Nephron (organoid): ENCODE measurements at regions not wholly inside any gene's neighbourhood (a gene's known extent, or its start where the extent isn't known, plus 50 kb on each side); places are given as distances from the start of the nearest gene placed in this dataset.
A peak's percentile ranks its signal among the peaks of the same experiment; 100 is the strongest.

ENCODE experiments used
- H3K27ac Mint-ChIP-seq, 3 experiments: 2 replicates each; pipeline ENCODE4 v1.8.0; 2020; ENCODE audit warnings: mixed read lengths in 3 of 3, mild to moderate bottlenecking in 2 of 3, moderate library complexity in 1 of 3
- H3K27me3 Mint-ChIP-seq: 2 replicates; pipeline ENCODE4 v1.8.0; 2021; ENCODE audit warnings: low read depth, mild to moderate bottlenecking, moderate library complexity, mixed read lengths
- H3K36me3 Mint-ChIP-seq: 2 replicates; pipeline ENCODE4 v1.8.0; 2020; ENCODE audit warnings: low read depth, mixed read lengths
- H3K4me1 Mint-ChIP-seq: 2 replicates; pipeline ENCODE4 v1.8.0; 2020; ENCODE audit warnings: mixed read lengths
- H3K4me3 Mint-ChIP-seq, 3 experiments: 2 replicates each; pipeline ENCODE4 v1.8.0; 2020; ENCODE audit warnings: mild to moderate bottlenecking in 3 of 3, mixed read lengths in 3 of 3, moderate library complexity in 2 of 3
- H3K9me3 Mint-ChIP-seq: 2 replicates; pipeline ENCODE4 v1.8.0; 2020; ENCODE audit warnings: mixed read lengths
- CTCF ChIP-seq, 3 experiments: fragments of 200-600 bp; sonication (generic); IDR thresholded peaks; one replicate each; pipeline ENCODE4 v1.5.0; 2021; ENCODE audit warnings: antibody characterized with exemption in 3 of 3; ENCODE audit not compliant: unreplicated experiment in 3 of 3

DNA sequence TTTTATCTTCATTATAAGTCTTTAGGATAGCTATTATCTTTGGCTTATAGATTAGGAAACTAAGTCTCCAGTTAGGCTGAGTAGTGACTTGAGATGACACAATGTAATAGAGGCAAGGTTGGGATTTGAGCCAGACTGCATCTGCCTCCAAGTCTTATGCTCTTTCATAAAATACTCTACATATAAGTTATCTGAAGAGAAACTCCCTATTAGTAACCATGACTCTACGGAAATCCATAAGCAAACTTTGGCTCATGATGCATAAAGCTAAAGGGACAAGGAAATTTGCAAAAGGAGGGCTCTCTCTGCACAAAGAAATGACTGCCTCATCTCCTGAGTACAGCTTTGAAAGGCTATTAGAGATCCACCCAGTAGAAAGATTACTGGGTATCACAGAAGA lies 77.6 kb upstream of the FRMD4B start:
- TF ChIP-seq CTCF (IDR thresholded peaks at IDR 0.05; ENCODE audit: unreplicated experiment in 3 of 3): no peak
- Mint-ChIP-seq H3K27me3 (peaks cover 4% of the 10 kb centered on the region), H3K4me3 (no peak overlapping the region), H3K9me3 (peaks cover 6% of the 10 kb centered on the region), H3K4me1 (peaks cover 3% of the 10 kb centered on the region), H3K36me3 (no peaks in the 10 kb centered on the region), H3K27ac (no peak overlapping the region)

DNA sequence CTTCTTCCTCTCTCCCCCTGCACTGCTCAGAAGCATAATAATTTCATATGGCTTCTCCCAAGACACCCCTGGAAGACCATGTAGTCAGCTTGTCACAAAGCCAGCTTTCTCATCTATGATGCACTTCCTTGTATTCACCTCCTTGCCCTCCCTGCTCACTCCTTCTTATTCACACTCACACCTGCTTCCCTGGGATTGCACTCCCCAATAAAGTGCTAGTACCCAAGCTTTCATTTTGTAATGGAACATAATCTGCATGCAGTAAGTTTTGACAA lies 76.9 kb upstream of the FRMD4B start:
- no peak overlapping the region for H3K4me3 Mint-ChIP-seq
- no peak overlapping the region for H3K27ac Mint-ChIP-seq
- peaks cover 6% of the 10 kb centered on the region for H3K9me3 Mint-ChIP-seq
- H3K36me3 Mint-ChIP-seq: no peaks in the 10 kb centered on the region
- TF ChIP-seq CTCF (IDR thresholded peaks at IDR 0.05; ENCODE audit: unreplicated experiment in 3 of 3): no peak
- peaks cover 4% of the 10 kb centered on the region for H3K27me3 Mint-ChIP-seq
- peaks cover 3% of the 10 kb centered on the region for H3K4me1 Mint-ChIP-seq

- no peak overlapping the region for H3K27ac Mint-ChIP-seq
- H3K9me3 Mint-ChIP-seq: peaks cover 6% of the 10 kb centered on the region
- no peak overlapping the region for H3K4me3 Mint-ChIP-seq
- no peak for TF ChIP-seq CTCF (IDR thresholded peaks at IDR 0.05; ENCODE audit: unreplicated experiment in 3 of 3)
- H3K4me1 Mint-ChIP-seq: peaks cover 3% of the 10 kb centered on the region
- no peaks in the 10 kb centered on the region for H3K36me3 Mint-ChIP-seq
- peaks cover 4% of the 10 kb centered on the region for H3K27me3 Mint-ChIP-seq
Measured at GRCh38 chr3:69462022-69462825, 76.3 kb upstream of the FRMD4B start.

DNA sequence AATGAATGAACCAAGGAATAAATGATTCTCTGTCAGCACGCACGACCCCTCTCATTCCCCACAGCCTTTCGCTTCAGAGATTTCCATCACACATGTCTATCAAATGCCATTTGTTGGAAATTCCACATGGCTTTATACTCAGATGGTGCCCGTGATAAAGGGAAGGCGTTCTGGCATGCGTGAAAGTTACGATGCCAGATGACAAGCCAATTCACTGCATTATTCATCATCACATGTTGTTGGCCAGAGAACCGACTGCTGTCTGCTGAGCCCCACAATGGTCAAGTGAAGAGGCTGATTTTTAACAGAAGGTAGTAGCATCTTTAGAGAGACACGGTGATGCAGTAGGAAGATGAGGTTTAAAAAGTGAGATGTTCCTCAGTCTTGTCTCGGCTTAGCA lies 74.1 kb upstream of the FRMD4B start:
- Mint-ChIP-seq H3K4me3 (no peak overlapping the region), H3K27me3 (peaks cover 4% of the 10 kb centered on the region), H3K9me3 (peaks cover 6% of the 10 kb centered on the region), H3K27ac (no peak overlapping the region), H3K36me3 (no peaks in the 10 kb centered on the region), H3K4me1 (peaks cover 3% of the 10 kb centered on the region)
- TF ChIP-seq CTCF (IDR thresholded peaks at IDR 0.05; ENCODE audit: unreplicated experiment in 3 of 3): no peak

- TF ChIP-seq CTCF (IDR thresholded peaks at IDR 0.05; ENCODE audit: unreplicated experiment in 3 of 3): no peak
- H3K4me3 Mint-ChIP-seq: no peak overlapping the region
- H3K9me3 Mint-ChIP-seq: peaks cover 3% of the 10 kb centered on the region
- no peaks in the 10 kb centered on the region for H3K36me3 Mint-ChIP-seq
- no peaks in the 10 kb centered on the region for H3K27me3 Mint-ChIP-seq
- peak overlapping the region in 1 of 3 experiments; percentile 54 for H3K27ac Mint-ChIP-seq
- H3K4me1 Mint-ChIP-seq: peaks cover 3% of the 10 kb centered on the region
Measured at GRCh38 chr3:69458803-69459365, 73.0 kb upstream of the FRMD4B start.

DNA sequence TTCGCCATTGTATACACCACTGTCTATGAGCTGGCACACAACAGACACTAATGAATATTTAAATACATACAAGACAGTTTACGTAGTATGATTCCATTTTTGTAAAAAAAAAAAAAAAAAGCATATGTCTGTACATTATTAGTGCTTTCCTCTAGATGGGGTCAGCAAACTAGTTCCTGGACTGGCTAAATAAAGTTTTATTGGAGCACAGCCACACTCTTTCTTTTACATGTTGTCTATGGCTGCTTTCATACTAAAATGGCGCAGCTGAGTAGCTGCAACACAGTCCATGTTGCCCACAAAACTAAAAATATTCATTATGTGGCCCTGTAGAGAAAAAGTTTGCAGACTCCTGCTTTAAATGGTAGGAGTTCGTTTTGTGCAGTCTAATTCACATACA lies 70.7 kb upstream of the FRMD4B start:
- peaks cover 6% of the 10 kb centered on the region for H3K27me3 Mint-ChIP-seq
- H3K4me3 Mint-ChIP-seq: no peak overlapping the region
- H3K4me1 Mint-ChIP-seq: peaks cover 25% of the 10 kb centered on the region
- peaks cover 3% of the 10 kb centered on the region for H3K9me3 Mint-ChIP-seq
- no peak for TF ChIP-seq CTCF (IDR thresholded peaks at IDR 0.05; ENCODE audit: unreplicated experiment in 3 of 3)
- H3K27ac Mint-ChIP-seq: no peak overlapping the region
- H3K36me3 Mint-ChIP-seq: no peaks in the 10 kb centered on the region
